B cell (primary cell): ENCODE measurements at regions not wholly inside any gene's neighbourhood (a gene's known extent, or its start where the extent isn't known, plus 50 kb on each side); places are given as distances from the start of the nearest gene placed in this dataset.

Source experiments
- ATAC-seq: fragments of 200-7000 bp; cut with Tn5 transposase; one replicate; pipeline ENCODE4 v1.10.0; 2021; ENCODE audit warnings: low read depth, mild to moderate bottlenecking, moderate number of reproducible peaks, moderate library complexity
- CTCF ChIA-PET: fragments of 350-600 bp; sonication (Branson Sonifier 250); formaldehyde crosslinking; loops from one replicate; lab custom pipeline; 2021; ENCODE audit warnings: antibody characterized with exemption, inconsistent platforms; lab: Charles Lee
- POLR2A ChIA-PET: fragments of 350-600 bp; sonication (Branson Sonifier 250); formaldehyde crosslinking; loops from one replicate; lab custom pipeline; 2021; ENCODE audit warnings: antibody characterized with exemption; lab: Charles Lee
- DNase-seq: peaks from one replicate; pipeline ENCODE4 v3.0.0; 2013
- H2AFZ ChIP-seq: 2 replicates; pipeline ENCODE4 v1.6.1; 2012; ENCODE audit warnings: mild to moderate bottlenecking, low read depth, low read length; ENCODE audit not compliant: insufficient read depth, poor library complexity, severe bottlenecking
- H3K27ac ChIP-seq, 2 donors: 1 replicate in 1 of 2; 2 replicates in 1 of 2; pipeline ENCODE4 v1.5.1; 2012 to 2013; ENCODE audit warnings: low read length in 2 of 2, mild to moderate bottlenecking in 2 of 2, moderate library complexity in 1 of 2
- H3K27me3 ChIP-seq, 4 experiments: fragments of 200-600 bp in 1 of 4; sonication (generic) in 1 of 4; replicated peaks in 1 of 4; 1 replicate in 2 of 4; 2 replicates in 2 of 4; pipeline versions ENCODE4 v1.6.1 to v1.7.0; 2013 to 2016; ENCODE audit warnings: low read length in 3 of 4, mild to moderate bottlenecking in 2 of 4, mixed read lengths in 1 of 4, moderate library complexity in 1 of 4; ENCODE audit not compliant: insufficient read depth in 4 of 4, control insufficient read depth in 3 of 4; ENCODE audit errors: control extremely low read depth in 1 of 4
- H3K36me3 ChIP-seq, 2 experiments: replicated peaks in 1 of 2; 1 replicate in 1 of 2; 2 replicates in 1 of 2; pipeline versions ENCODE4 v1.6.1 to v1.7.1; 2013; ENCODE audit warnings: low read length in 1 of 2; ENCODE audit not compliant: insufficient read depth in 2 of 2, control insufficient read depth in 1 of 2; ENCODE audit errors: control extremely low read depth in 1 of 2, extremely low read depth in 1 of 2
- H3K4me1 ChIP-seq, 2 donors: fragments of 200-600 bp in 1 of 2; sonication (generic) in 1 of 2; 1 replicate in 1 of 2; 2 replicates in 1 of 2; pipeline versions ENCODE4 v1.5.1 to v1.6.1; 2013 to 2017; ENCODE audit warnings: low read length in 2 of 2; ENCODE audit not compliant: control insufficient read depth in 2 of 2, insufficient read depth in 2 of 2
- H3K4me2 ChIP-seq: replicated peaks from 2 replicates; pipeline ENCODE3; 2012; ENCODE audit warnings: mild to moderate bottlenecking, low read depth, low read length; ENCODE audit not compliant: poor library complexity, severe bottlenecking
- H3K4me3 ChIP-seq, 5 experiments: fragments of 200-600 bp in 1 of 5; sonication (generic) in 1 of 5; 1 replicate in 3 of 5; 2 replicates in 2 of 5; pipeline versions ENCODE4 v1.5.1 to v1.7.0; 2011 to 2016; ENCODE audit warnings: low read length in 4 of 5, mild to moderate bottlenecking in 4 of 5, low read depth in 2 of 5, control low read depth in 1 of 5, moderate library complexity in 1 of 5; ENCODE audit not compliant: insufficient read depth in 1 of 5; ENCODE audit errors: control extremely low read depth in 1 of 5, extremely low read depth in 1 of 5
- H3K79me2 ChIP-seq: fragments of 200-600 bp; sonication (generic); one replicate; pipeline ENCODE4 v1.6.0; 2016; ENCODE audit warnings: low read length; ENCODE audit not compliant: control insufficient read depth, insufficient read depth
- H3K9ac ChIP-seq: fragments of 200-600 bp; sonication (generic); 2 replicates; pipeline ENCODE4 v1.6.1; 2017; ENCODE audit warnings: mild to moderate bottlenecking, low read length, moderate library complexity
- H3K9me3 ChIP-seq, 3 donors: one replicate each; pipeline versions ENCODE4 v1.6.1 to v1.7.1; 2013; ENCODE audit warnings: low read length in 2 of 3; ENCODE audit not compliant: control insufficient read depth in 2 of 3, insufficient read depth in 1 of 3; ENCODE audit errors: control extremely low read depth in 1 of 3
- H4K20me1 ChIP-seq: 2 replicates; pipeline ENCODE4 v1.6.0; 2012; ENCODE audit warnings: mild to moderate bottlenecking, low read length; ENCODE audit not compliant: insufficient read depth, control insufficient read depth, poor library complexity, severe bottlenecking
- H3K27ac Mint-ChIP-seq: one replicate; pipeline ENCODE4 v1.8.0; 2021; ENCODE audit warnings: mixed read lengths
- H3K27me3 Mint-ChIP-seq: one replicate; pipeline ENCODE4 v1.8.0; 2021; ENCODE audit warnings: mixed read lengths
- H3K4me1 Mint-ChIP-seq: one replicate; pipeline ENCODE4 v1.8.0; 2021; ENCODE audit warnings: mixed read lengths
- H3K4me3 Mint-ChIP-seq: one replicate; pipeline ENCODE4 v1.8.0; 2021; ENCODE audit warnings: mixed read lengths
- H3K9me3 Mint-ChIP-seq: one replicate; pipeline ENCODE4 v1.8.0; 2022; ENCODE audit warnings: mixed read lengths; ENCODE audit not compliant: insufficient read depth
- EZH2 ChIP-seq: IDR thresholded peaks from 2 replicates; pipeline ENCODE4 v1.6.1; 2012; ENCODE audit warnings: borderline replicate concordance, low read depth, mild to moderate bottlenecking, moderate library complexity, low read length; ENCODE audit not compliant: insufficient read depth, poor library complexity, severe bottlenecking
- WGBS: methylation state at CpG from one replicate; pipeline ENCODE4 v1.1.5; 2013; ENCODE audit warnings: missing lambda C conversion rate; ENCODE audit not compliant: insufficient coverage; 5-methylcytosine and 5-hydroxymethylcytosine counted together
- intact Hi-C: fragments of 100-400 bp; cut with micrococcal nuclease; formaldehyde crosslinking; loops from one replicate; pipeline ENCODE4 v1.10.0; 2022
- TF ChIP-seq, protein P1 (sequence below): fragments of 200-600 bp; IDR thresholded peaks from one replicate; pipeline ENCODE4 v1.8.0; 2022; ENCODE audit warnings: antibody characterized with exemption, mild to moderate bottlenecking

DNA sequence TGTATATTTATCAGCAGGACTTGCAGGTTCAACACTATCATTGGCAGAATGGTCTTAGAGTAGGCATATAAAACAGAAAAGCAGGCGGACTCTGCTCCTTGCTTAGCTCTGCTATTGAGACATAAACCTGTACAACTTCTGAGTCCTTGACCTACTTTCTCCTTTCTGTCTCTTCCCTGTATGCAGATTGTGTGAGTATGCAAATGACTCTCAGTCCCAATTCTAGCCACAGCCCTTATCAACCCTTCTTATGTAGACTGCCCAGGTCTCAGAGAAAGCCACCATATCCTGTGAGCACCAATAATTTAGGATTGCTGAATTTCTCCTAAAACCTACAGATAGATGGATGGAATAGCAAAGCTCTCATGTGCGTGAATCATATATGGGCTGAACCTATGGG, 367.6 kb upstream of the DDI1 start:
- H3K9me3 Mint-ChIP-seq, result no peaks in the 10 kb centered on the region
- Histone ChIP-seq H4K20me1 (no peaks in the 10 kb centered on the region), H3K4me1 (no peaks in the 10 kb centered on the region), H2AFZ (no peak overlapping the region), H3K4me3 (no peak overlapping the region), H3K36me3 (no peaks in the 10 kb centered on the region), H3K9ac (no peak overlapping the region), H3K9me3 (no peaks in the 10 kb centered on the region), H3K27me3 (no peaks in the 10 kb centered on the region), H3K79me2 (no peaks in the 10 kb centered on the region), H3K4me2 (no peak overlapping the region), H3K27ac (no peak overlapping the region)
- no peak overlapping the region for H3K4me3 Mint-ChIP-seq
- no peaks in the 10 kb centered on the region for H3K4me1 Mint-ChIP-seq
- POLR2A ChIA-PET, result no interaction called here
- no CpG with 5 or more reads among the region's 2 CpGs for WGBS
- no peak for ATAC-seq
- no peak for TF ChIP-seq EZH2
- TF ChIP-seq, protein P1, sequence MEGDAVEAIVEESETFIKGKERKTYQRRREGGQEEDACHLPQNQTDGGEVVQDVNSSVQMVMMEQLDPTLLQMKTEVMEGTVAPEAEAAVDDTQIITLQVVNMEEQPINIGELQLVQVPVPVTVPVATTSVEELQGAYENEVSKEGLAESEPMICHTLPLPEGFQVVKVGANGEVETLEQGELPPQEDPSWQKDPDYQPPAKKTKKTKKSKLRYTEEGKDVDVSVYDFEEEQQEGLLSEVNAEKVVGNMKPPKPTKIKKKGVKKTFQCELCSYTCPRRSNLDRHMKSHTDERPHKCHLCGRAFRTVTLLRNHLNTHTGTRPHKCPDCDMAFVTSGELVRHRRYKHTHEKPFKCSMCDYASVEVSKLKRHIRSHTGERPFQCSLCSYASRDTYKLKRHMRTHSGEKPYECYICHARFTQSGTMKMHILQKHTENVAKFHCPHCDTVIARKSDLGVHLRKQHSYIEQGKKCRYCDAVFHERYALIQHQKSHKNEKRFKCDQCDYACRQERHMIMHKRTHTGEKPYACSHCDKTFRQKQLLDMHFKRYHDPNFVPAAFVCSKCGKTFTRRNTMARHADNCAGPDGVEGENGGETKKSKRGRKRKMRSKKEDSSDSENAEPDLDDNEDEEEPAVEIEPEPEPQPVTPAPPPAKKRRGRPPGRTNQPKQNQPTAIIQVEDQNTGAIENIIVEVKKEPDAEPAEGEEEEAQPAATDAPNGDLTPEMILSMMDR, result no peak
- no peak for DNase-seq
- intact Hi-C loops, result no loop called here
- no peak overlapping the region for H3K27ac Mint-ChIP-seq
- peaks cover 4% of the 10 kb centered on the region for H3K27me3 Mint-ChIP-seq
- CTCF ChIA-PET, result no interaction called here

- H4K20me1 ChIP-seq, result no peaks in the 10 kb centered on the region
- H2AFZ ChIP-seq, result no peak overlapping the region
- TF ChIP-seq, protein P1, result no peak
- no peak for TF ChIP-seq EZH2
- no peaks in the 10 kb centered on the region for H3K79me2 ChIP-seq
- H3K9ac ChIP-seq, result no peak overlapping the region
- no peak overlapping the region for H3K27ac ChIP-seq
- no peaks in the 10 kb centered on the region for H3K27me3 ChIP-seq
- DNase-seq, result no peak
- H3K4me1 ChIP-seq, result no peaks in the 10 kb centered on the region
- ChIA-PET CTCF (no interaction called here), POLR2A (no interaction called here)
- ATAC-seq, result no peak
- no peak overlapping the region for H3K4me3 Mint-ChIP-seq
- H3K4me1 Mint-ChIP-seq, result no peaks in the 10 kb centered on the region
- no peaks in the 10 kb centered on the region for H3K36me3 ChIP-seq
- H3K4me2 ChIP-seq, result no peak overlapping the region
- H3K4me3 ChIP-seq, result no peak overlapping the region
- intact Hi-C loops, result no loop called here
- H3K27ac Mint-ChIP-seq, result no peak overlapping the region
- H3K27me3 Mint-ChIP-seq, result peaks cover 7% of the 10 kb centered on the region
- no peaks in the 10 kb centered on the region for H3K9me3 Mint-ChIP-seq
- no peaks in the 10 kb centered on the region for H3K9me3 ChIP-seq
- WGBS, result no CpG with 5 or more reads among the region's 2 CpGs
Observed at GRCh38 chr11:103671143-103671651, 365.2 kb upstream of the DDI1 start.
